Panc1 (cell line): ENCODE measurements at regions not wholly inside any gene's neighbourhood (a gene's known extent, or its start where the extent isn't known, plus 50 kb on each side); places are given as distances from the start of the nearest gene placed in this dataset.

Source experiments
- ATAC-seq: fragments of 200-7000 bp; cut with Tn5 transposase; 2 replicates; pipeline ENCODE4 v1.9.1; 2020; ENCODE audit warnings: mild to moderate bottlenecking, moderate library complexity
- BruUV-seq: library from RNA; stranded (reverse); fragments of 400-500 nt; replicated peaks from 2 replicates; lab custom pipeline; 2021; lab: Mats Ljungman, UMichigan
- CTCF ChIA-PET: fragments of 300-600 bp; sonication (Branson Sonifier 250); formaldehyde crosslinking; loops from one replicate; lab custom pipeline; 2022; ENCODE audit warnings: antibody characterized with exemption; lab: Charles Lee
- POLR2A ChIA-PET: fragments of 300-600 bp; sonication (Branson Sonifier 250); formaldehyde crosslinking; loops from one replicate; lab custom pipeline; 2022; ENCODE audit warnings: antibody characterized with exemption; lab: Charles Lee
- DNase-seq: peaks from one replicate; pipeline ENCODE4 v3.0.0-alpha.2; 2010; ENCODE audit warnings: low read depth, low spot score
- H3K27ac ChIP-seq: 2 replicates; pipeline ENCODE4 v1.5.1; 2011; ENCODE audit warnings: mild to moderate bottlenecking, low read length, inconsistent platforms
- H3K27me3 ChIP-seq: fragments of 200-500 bp; sonication (Bioruptor generic); 2 replicates; pipeline ENCODE4 v1.6.0; 2014; ENCODE audit warnings: low read length, inconsistent platforms; ENCODE audit not compliant: control insufficient read depth, insufficient read depth
- H3K36me3 ChIP-seq: fragments of 200-500 bp; sonication (Bioruptor generic); 2 replicates; pipeline ENCODE4 v1.5.1; 2014; ENCODE audit warnings: inconsistent platforms, mild to moderate bottlenecking, low read length, moderate library complexity; ENCODE audit not compliant: control insufficient read depth, insufficient read depth
- H3K4me1 ChIP-seq: 2 replicates; pipeline ENCODE4 v1.5.1; 2011; ENCODE audit warnings: inconsistent platforms, mild to moderate bottlenecking, low read length, moderate library complexity; ENCODE audit not compliant: control insufficient read depth, insufficient read depth
- H3K4me3 ChIP-seq, 2 experiments: 2 replicates each; pipeline ENCODE4 v1.5.1; 2011 to 2012; ENCODE audit warnings: low read depth in 2 of 2, low read length in 2 of 2, mild to moderate bottlenecking in 2 of 2, inconsistent platforms in 1 of 2, moderate library complexity in 1 of 2
- H3K9me3 ChIP-seq: fragments of 200-500 bp; sonication (Bioruptor generic); 2 replicates; pipeline ENCODE4 v1.5.1; 2014; ENCODE audit warnings: low read depth, mild to moderate bottlenecking, inconsistent platforms, low read length, moderate library complexity; ENCODE audit not compliant: control insufficient read depth, insufficient read depth
- CTCF ChIP-seq: fragments of 450-650 bp; IDR thresholded peaks from 2 replicates; pipeline ENCODE4 v1.5.1; 2017; ENCODE audit warnings: mild to moderate bottlenecking
- POLR2AphosphoS5 ChIP-seq: IDR thresholded peaks from 2 replicates; pipeline ENCODE4 v1.6.1; 2012; ENCODE audit warnings: mild to moderate bottlenecking, low read depth, low read length, moderate library complexity
- REST ChIP-seq, 2 experiments: IDR thresholded peaks; 2 replicates each; pipeline ENCODE4 v1.6.1; 2011 to 2012; ENCODE audit warnings: low read depth in 2 of 2, control low read depth in 1 of 2, low read length in 1 of 2, mild to moderate bottlenecking in 1 of 2, moderate library complexity in 1 of 2; ENCODE audit not compliant: insufficient read depth in 1 of 2
- SIN3A ChIP-seq: IDR thresholded peaks from 2 replicates; pipeline ENCODE4 v1.6.1; 2012; ENCODE audit warnings: low read depth, mild to moderate bottlenecking, low read length, moderate library complexity, borderline replicate concordance; ENCODE audit not compliant: insufficient read depth
- TCF7L2 ChIP-seq: IDR thresholded peaks from 2 replicates; pipeline ENCODE4 v1.6.1; 2011; ENCODE audit warnings: mild to moderate bottlenecking, low read depth, low read length, inconsistent platforms
- in situ Hi-C: cut with HindIII; loops from 2 replicates; pipeline ENCODE4 v1.10.0; 2016; ENCODE audit warnings: low sequenced_read_pairs, low pct_unique_long_range_greater_than_20kb
- intact Hi-C: fragments of 100-400 bp; cut with micrococcal nuclease; formaldehyde crosslinking; loops from one replicate; pipeline ENCODE4 v1.10.0; 2022; ENCODE audit not compliant: unreplicated experiment

- CTCF ChIA-PET = no interaction called here
- intact Hi-C loops (no loop called here), in situ Hi-C loops (no loop called here)
- Histone ChIP-seq H3K27ac (no peak overlapping the region), H3K36me3 (no peaks in the 10 kb centered on the region), H3K9me3 (no peaks in the 10 kb centered on the region), H3K4me1 (no peaks in the 10 kb centered on the region), H3K4me3 (no peak overlapping the region), H3K27me3 (no peaks in the 10 kb centered on the region)
- DNase-seq = no peak
- no TSS peak for BruUV-seq
- no peak for ATAC-seq
- POLR2A ChIA-PET = no interaction called here
- TF ChIP-seq REST (IDR thresholded peaks at IDR 0.05; ENCODE audit: insufficient read depth in 1 of 2, low read depth in 2 of 2, low read length in 1 of 2) (no peak), TCF7L2 (no peak), CTCF (no peak), SIN3A (no peak), POLR2AphosphoS5 (no peak)
Measured at GRCh38 chr2:134189009-134189720, 64.7 kb upstream of the MGAT5 start.

- Histone ChIP-seq H3K27ac (no peak overlapping the region), H3K9me3 (no peaks in the 10 kb centered on the region), H3K4me1 (no peaks in the 10 kb centered on the region), H3K27me3 (no peaks in the 10 kb centered on the region), H3K36me3 (no peaks in the 10 kb centered on the region), H3K4me3 (no peak overlapping the region)
- no peak for DNase-seq
- TF ChIP-seq POLR2AphosphoS5 = no peak
- no peak for TF ChIP-seq CTCF
- in situ Hi-C loops = no loop called here
- ATAC-seq = no peak
- ChIA-PET CTCF (no interaction called here), POLR2A (no interaction called here)
- intact Hi-C loops = no loop called here
- BruUV-seq = no TSS peak
Measured at GRCh38 chr2:134190062-134190806, 63.6 kb upstream of the MGAT5 start.
